Neural crest cell (in vitro differentiated cells): ENCODE measurements at regions not wholly inside any gene's neighbourhood (a gene's known extent, or its start where the extent isn't known, plus 50 kb on each side); places are given as distances from the start of the nearest gene placed in this dataset.

Experiments used
- DNase-seq: peaks from one replicate; pipeline ENCODE4 v3.0.0; 2021; ENCODE audit warnings: low read depth, mixed read lengths, low spot score
- H3K27ac Mint-ChIP-seq: one replicate; pipeline ENCODE4 v1.8.0; 2021; ENCODE audit warnings: mild to moderate bottlenecking, mixed read lengths; ENCODE audit not compliant: unreplicated experiment
- H3K27me3 Mint-ChIP-seq: 2 replicates; pipeline ENCODE4 v1.8.0; 2021; ENCODE audit warnings: low read depth, mild to moderate bottlenecking, mixed read lengths
- H3K36me3 Mint-ChIP-seq: 2 replicates; pipeline ENCODE4 v1.8.0; 2021; ENCODE audit warnings: low read depth, mild to moderate bottlenecking, mixed read lengths
- H3K4me1 Mint-ChIP-seq: 2 replicates; pipeline ENCODE4 v1.8.0; 2021; ENCODE audit warnings: mixed read lengths
- H3K4me3 Mint-ChIP-seq: one replicate; pipeline ENCODE4 v1.8.0; 2021; ENCODE audit warnings: mild to moderate bottlenecking, mixed read lengths
- H3K9me3 Mint-ChIP-seq: 2 replicates; pipeline ENCODE4 v1.8.0; 2021; ENCODE audit warnings: mixed read lengths
- TF ChIP-seq, protein P1 (sequence below): fragments of 200-600 bp; sonication (generic); conservative IDR thresholded peaks from 2 replicates; pipeline ENCODE4 v1.5.0; 2021; ENCODE audit warnings: antibody characterized with exemption, mild to moderate bottlenecking

DNA sequence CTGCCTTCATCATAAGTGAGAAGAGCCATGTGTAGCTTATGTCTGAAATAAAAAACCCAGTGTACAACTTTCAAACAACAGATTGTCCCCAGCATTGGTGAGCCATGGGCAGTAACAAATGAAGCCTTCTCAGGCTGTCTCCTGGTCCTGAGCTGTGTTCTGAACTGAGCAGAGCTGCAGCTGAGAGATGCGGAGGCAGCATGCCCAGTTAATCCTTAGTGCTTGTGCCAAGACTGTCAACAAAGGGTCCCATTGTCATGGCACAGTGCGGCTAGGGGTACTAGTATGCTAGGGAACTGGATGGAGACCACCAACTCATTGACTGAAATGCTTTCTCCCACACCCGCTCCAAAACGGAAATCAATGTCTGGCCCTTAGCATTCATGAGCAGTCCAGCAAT lies 154.3 kb downstream of the RMST start:
- Mint-ChIP-seq H3K4me1 (no peaks in the 10 kb centered on the region), H3K27ac (no peak overlapping the region), H3K4me3 (no peak overlapping the region), H3K36me3 (no peaks in the 10 kb centered on the region), H3K9me3 (peaks cover 5% of the 10 kb centered on the region), H3K27me3 (no peaks in the 10 kb centered on the region)
- TF ChIP-seq, protein P1, sequence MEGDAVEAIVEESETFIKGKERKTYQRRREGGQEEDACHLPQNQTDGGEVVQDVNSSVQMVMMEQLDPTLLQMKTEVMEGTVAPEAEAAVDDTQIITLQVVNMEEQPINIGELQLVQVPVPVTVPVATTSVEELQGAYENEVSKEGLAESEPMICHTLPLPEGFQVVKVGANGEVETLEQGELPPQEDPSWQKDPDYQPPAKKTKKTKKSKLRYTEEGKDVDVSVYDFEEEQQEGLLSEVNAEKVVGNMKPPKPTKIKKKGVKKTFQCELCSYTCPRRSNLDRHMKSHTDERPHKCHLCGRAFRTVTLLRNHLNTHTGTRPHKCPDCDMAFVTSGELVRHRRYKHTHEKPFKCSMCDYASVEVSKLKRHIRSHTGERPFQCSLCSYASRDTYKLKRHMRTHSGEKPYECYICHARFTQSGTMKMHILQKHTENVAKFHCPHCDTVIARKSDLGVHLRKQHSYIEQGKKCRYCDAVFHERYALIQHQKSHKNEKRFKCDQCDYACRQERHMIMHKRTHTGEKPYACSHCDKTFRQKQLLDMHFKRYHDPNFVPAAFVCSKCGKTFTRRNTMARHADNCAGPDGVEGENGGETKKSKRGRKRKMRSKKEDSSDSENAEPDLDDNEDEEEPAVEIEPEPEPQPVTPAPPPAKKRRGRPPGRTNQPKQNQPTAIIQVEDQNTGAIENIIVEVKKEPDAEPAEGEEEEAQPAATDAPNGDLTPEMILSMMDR, result no peak
- DNase-seq, result no peak

DNA sequence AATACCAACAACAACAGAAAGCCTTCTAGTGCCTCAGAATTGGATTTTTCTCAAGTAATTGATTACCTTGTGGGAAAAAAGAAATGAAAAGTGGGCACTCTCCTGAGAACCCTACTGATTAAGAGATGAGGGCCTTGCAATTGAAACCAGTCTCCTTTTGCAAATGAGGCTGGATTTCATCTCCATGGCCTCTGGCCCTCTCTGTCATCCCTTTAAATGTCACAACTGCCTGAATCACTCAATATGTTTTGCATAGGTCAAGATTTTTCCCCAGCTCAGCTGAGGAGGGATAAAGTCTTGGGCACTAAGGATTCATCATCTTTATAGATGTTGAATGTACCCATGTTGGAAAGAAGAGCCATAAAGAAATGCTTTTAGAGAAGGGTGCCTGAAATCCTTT lies 166.4 kb downstream of the RMST start:
- Mint-ChIP-seq H3K27ac (no peak overlapping the region), H3K27me3 (no peaks in the 10 kb centered on the region), H3K36me3 (no peaks in the 10 kb centered on the region), H3K9me3 (no peaks in the 10 kb centered on the region), H3K4me3 (no peak overlapping the region), H3K4me1 (no peaks in the 10 kb centered on the region)
- DNase-seq, result no peak
- TF ChIP-seq, protein P1, result no peak

DNA sequence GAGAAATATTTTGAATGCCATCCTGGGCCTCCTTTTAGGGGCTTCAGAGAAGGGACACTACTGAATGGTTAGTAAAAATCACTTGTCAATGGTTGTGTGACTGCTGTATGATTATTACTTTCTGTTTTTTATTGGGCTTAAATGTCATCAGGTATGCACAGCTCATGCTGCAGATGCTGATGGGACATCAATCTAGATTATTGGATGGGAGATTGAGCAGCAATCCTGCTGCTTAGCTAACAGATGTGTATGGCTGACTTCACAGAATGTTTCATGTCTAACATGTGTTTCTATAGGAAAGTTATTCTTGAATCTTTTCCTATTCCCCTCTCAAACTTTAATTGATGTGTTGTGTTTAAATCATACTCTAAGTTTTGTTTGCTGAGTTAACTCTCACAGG lies 166.8 kb downstream of the RMST start:
- Mint-ChIP-seq H3K27me3 (no peaks in the 10 kb centered on the region), H3K4me3 (no peak overlapping the region), H3K36me3 (no peaks in the 10 kb centered on the region), H3K27ac (no peak overlapping the region), H3K4me1 (no peaks in the 10 kb centered on the region), H3K9me3 (no peaks in the 10 kb centered on the region)
- TF ChIP-seq, protein P1, result no peak
- no peak for DNase-seq

DNA sequence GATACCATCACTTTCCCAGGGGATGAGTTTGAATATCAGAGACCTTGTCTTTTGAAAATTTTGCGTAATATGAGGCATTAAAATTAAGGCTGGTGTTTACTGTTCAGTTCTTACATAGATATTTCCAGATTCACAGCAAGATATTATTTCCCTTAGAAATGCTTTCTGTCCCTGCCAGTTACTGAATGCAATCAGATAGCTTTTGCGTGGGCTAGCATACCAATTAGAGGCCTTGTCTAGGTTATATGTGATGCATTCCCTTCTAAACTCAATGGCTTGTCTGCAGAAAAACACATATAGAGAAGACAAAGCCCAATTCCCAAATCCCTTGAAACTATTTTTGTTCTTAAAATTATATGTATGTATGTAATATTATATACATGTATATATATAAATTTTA lies 167.8 kb downstream of the RMST start:
- H3K36me3 Mint-ChIP-seq, result no peaks in the 10 kb centered on the region
- H3K4me3 Mint-ChIP-seq, result no peak overlapping the region
- no peaks in the 10 kb centered on the region for H3K27me3 Mint-ChIP-seq
- TF ChIP-seq, protein P1, result no peak
- no peak for DNase-seq
- peaks cover 3% of the 10 kb centered on the region for H3K9me3 Mint-ChIP-seq
- no peaks in the 10 kb centered on the region for H3K4me1 Mint-ChIP-seq
- no peak overlapping the region for H3K27ac Mint-ChIP-seq

DNA sequence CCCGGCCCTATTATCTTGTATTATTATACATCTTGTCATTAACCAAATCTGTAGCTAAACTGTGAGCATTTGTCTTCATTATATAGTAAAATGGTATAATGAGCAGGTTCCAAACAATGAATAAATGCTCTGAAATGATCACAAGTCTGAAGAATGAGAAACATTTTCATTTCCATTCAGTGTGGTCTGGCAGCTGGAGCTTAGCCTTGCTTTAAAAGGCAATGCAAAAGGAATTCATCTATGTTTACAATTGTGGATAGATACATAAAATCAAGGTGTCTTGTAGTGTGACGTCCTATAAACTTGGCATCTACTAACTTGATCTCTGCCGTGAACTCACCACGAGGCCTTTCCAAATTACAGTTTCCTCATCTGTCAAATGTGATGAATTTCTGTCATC lies 168.3 kb downstream of the RMST start:
- TF ChIP-seq, protein P1, result no peak
- Mint-ChIP-seq H3K27ac (no peak overlapping the region), H3K36me3 (no peaks in the 10 kb centered on the region), H3K4me3 (no peak overlapping the region), H3K27me3 (no peaks in the 10 kb centered on the region), H3K9me3 (peaks cover 5% of the 10 kb centered on the region), H3K4me1 (no peaks in the 10 kb centered on the region)
- no peak for DNase-seq

DNA sequence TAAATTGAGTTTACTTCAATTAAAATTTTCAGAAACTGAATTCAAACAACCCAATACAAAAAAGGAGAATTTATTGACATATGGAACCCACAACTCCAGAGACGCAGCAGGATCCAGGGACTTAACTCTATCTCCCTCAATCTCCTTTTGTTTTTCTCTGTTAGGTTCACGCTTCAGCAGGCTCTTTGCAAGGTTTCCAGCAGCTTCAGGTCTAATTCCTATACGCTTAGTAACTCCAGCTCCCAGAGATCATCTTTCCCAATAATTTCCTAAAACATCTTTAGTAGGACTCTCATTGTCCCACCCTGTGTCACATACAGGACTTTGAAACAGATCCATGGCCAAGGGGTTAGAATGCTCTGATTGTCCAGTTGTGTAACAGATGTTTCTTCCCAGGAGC lies 175.2 kb downstream of the RMST start:
- no peak overlapping the region for H3K27ac Mint-ChIP-seq
- DNase-seq, result no peak
- H3K36me3 Mint-ChIP-seq, result no peaks in the 10 kb centered on the region
- no peak overlapping the region for H3K4me3 Mint-ChIP-seq
- H3K4me1 Mint-ChIP-seq, result no peaks in the 10 kb centered on the region
- H3K9me3 Mint-ChIP-seq, result peaks cover 7% of the 10 kb centered on the region
- TF ChIP-seq, protein P1, result no peak
- no peaks in the 10 kb centered on the region for H3K27me3 Mint-ChIP-seq
